Gastrocnemius medialis (tissue), 4 donors: ENCODE measurements at regions not wholly inside any gene's neighbourhood (a gene's known extent, or its start where the extent isn't known, plus 50 kb on each side); places are given as distances from the start of the nearest gene placed in this dataset.

Experiments
- ATAC-seq, 2 donors: fragments of 150-250 bp; one replicate each; pipeline ENCODE4 v1.9.1; 2016
- DNase-seq, 2 donors: peaks; one replicate each; pipeline ENCODE4 v3.0.0-alpha.2; 2019
- H3K27ac ChIP-seq, 4 donors: fragments of 200-600 bp; sonication (generic); 1 replicate in 1 of 4; 2 replicates in 3 of 4; pipeline ENCODE4 v1.5.1; 2016 to 2018; ENCODE audit warnings: mild to moderate bottlenecking in 2 of 4, moderate library complexity in 1 of 4
- H3K27me3 ChIP-seq, 3 donors: fragments of 200-600 bp; sonication (generic) in 2 of 3; 1 replicate in 1 of 3; 2 replicates in 2 of 3; pipeline versions ENCODE4 v1.5.1 to v1.6.0; 2016 to 2019; ENCODE audit warnings: mild to moderate bottlenecking in 1 of 3, moderate library complexity in 1 of 3
- H3K36me3 ChIP-seq, 2 donors: fragments of 200-600 bp; sonication (generic) in 1 of 2; one replicate each; pipeline ENCODE4 v1.5.1; 2017 to 2018
- H3K4me1 ChIP-seq, 2 donors: fragments of 200-600 bp; sonication (generic) in 1 of 2; one replicate each; pipeline ENCODE4 v1.5.1; 2016 to 2017; ENCODE audit warnings: mild to moderate bottlenecking in 2 of 2
- H3K4me3 ChIP-seq, 4 donors: fragments of 200-600 bp; sonication (generic) in 3 of 4; 1 replicate in 1 of 4; 2 replicates in 3 of 4; pipeline ENCODE4 v1.5.1; 2016 to 2019; ENCODE audit warnings: mild to moderate bottlenecking in 2 of 4
- H3K9me3 ChIP-seq, 3 donors: fragments of 200-600 bp; sonication (generic) in 2 of 3; 1 replicate in 1 of 3; 2 replicates in 2 of 3; pipeline ENCODE4 v1.5.1; 2016 to 2019
- CTCF ChIP-seq, 5 experiments: fragments of 450-650 bp in 3 of 5; fragments of 200-600 bp in 2 of 5; sonication (generic) in 2 of 5; IDR thresholded peaks in 4 of 5; conservative IDR thresholded peaks in 1 of 5; 1 replicate in 4 of 5; 2 replicates in 1 of 5; pipeline ENCODE4 v1.5.1; 2016 to 2019; ENCODE audit warnings: antibody characterized with exemption in 5 of 5, mild to moderate bottlenecking in 3 of 5, moderate library complexity in 3 of 5
- POLR2A ChIP-seq, 2 donors: fragments of 450-650 bp; IDR thresholded peaks; one replicate each; pipeline ENCODE4 v1.6.1; 2017; ENCODE audit warnings: antibody characterized with exemption in 2 of 2, mild to moderate bottlenecking in 2 of 2, moderate library complexity in 2 of 2
- in situ Hi-C, 4 donors: fragments of 200-750 bp; cut with MboI; loops; one replicate each; pipeline versions ENCODE4 v1.15.0 to v1.8.0; 2017; ENCODE audit warnings: low sequenced_read_pairs in 4 of 4
- intact Hi-C: fragments of 100-400 bp; cut with DNase I; formaldehyde crosslinking; loops from one replicate; pipeline ENCODE4 v1.15.1; 2023; ENCODE audit warnings: low total_unique reads

- no peak for TF ChIP-seq POLR2A (IDR thresholded peaks at IDR 0.05)
- TF ChIP-seq CTCF (IDR thresholded peaks at IDR 0.05 in 4 of 5, conservative IDR thresholded peaks at IDR 0.05 in 1 of 5): no peak
- in situ Hi-C loops (no loop called here), intact Hi-C loops (no loop called here)
- no peaks in the 10 kb centered on the region for H3K27me3 ChIP-seq
- ATAC-seq (no peak), DNase-seq (no peak)
- H3K27ac ChIP-seq: no peak overlapping the region
- no peak overlapping the region for H3K4me3 ChIP-seq
- no peaks in the 10 kb centered on the region for H3K36me3 ChIP-seq
- no peaks in the 10 kb centered on the region for H3K9me3 ChIP-seq
- H3K4me1 ChIP-seq: peaks cover 4 to 7% of the 10 kb centered on the region in 2 donors
Measured at GRCh38 chr16:64869781-64870180, 252.1 kb downstream of the CDH11 start.

- peaks cover 5 to 13% of the 10 kb centered on the region in 2 donors for H3K4me1 ChIP-seq
- intact Hi-C loops (no loop called here), in situ Hi-C loops (no loop called here)
- no peaks in the 10 kb centered on the region for H3K9me3 ChIP-seq
- no peak for ATAC-seq
- H3K27ac ChIP-seq: no peak overlapping the region
- H3K27me3 ChIP-seq: no peaks in the 10 kb centered on the region
- TF ChIP-seq CTCF (IDR thresholded peaks at IDR 0.05 in 4 of 5, conservative IDR thresholded peaks at IDR 0.05 in 1 of 5): no peak
- H3K4me3 ChIP-seq: no peak overlapping the region
- no peak for DNase-seq
- H3K36me3 ChIP-seq: no peaks in the 10 kb centered on the region
Measured at GRCh38 chr16:64866021-64866420, 255.8 kb downstream of the CDH11 start.

GRCh38 chr16:64865069-64865696 lies 256.7 kb downstream of the CDH11 start:
- no peak overlapping the region for H3K4me3 ChIP-seq
- no peaks in the 10 kb centered on the region for H3K27me3 ChIP-seq
- no peak for TF ChIP-seq POLR2A (IDR thresholded peaks at IDR 0.05)
- no peak for TF ChIP-seq CTCF (IDR thresholded peaks at IDR 0.05 in 4 of 5, conservative IDR thresholded peaks at IDR 0.05 in 1 of 5)
- H3K4me1 ChIP-seq: peaks cover 5 to 11% of the 10 kb centered on the region in 2 donors
- in situ Hi-C loops: no loop called here
- no peak for ATAC-seq
- no peak overlapping the region for H3K27ac ChIP-seq
- intact Hi-C loops: no loop called here
- H3K36me3 ChIP-seq: no peaks in the 10 kb centered on the region
- no peak for DNase-seq
- no peaks in the 10 kb centered on the region for H3K9me3 ChIP-seq

- no peaks in the 10 kb centered on the region for H3K9me3 ChIP-seq
Measured at GRCh38 chr16:64864232-64864809, 257.5 kb downstream of the CDH11 start.

More at GRCh38 chr16:64864232-64864809, 257.5 kb downstream of the CDH11 start:
- Histone ChIP-seq H3K4me1 (peaks cover 5 to 11% of the 10 kb centered on the region in 2 donors), H3K27ac (no peak overlapping the region), H3K27me3 (no peaks in the 10 kb centered on the region), H3K36me3 (no peaks in the 10 kb centered on the region), H3K4me3 (no peak overlapping the region)
- intact Hi-C loops (no loop called here), in situ Hi-C loops (no loop called here)
- ATAC-seq: no peak
- DNase-seq: no peak
- no peak for TF ChIP-seq CTCF (IDR thresholded peaks at IDR 0.05 in 4 of 5, conservative IDR thresholded peaks at IDR 0.05 in 1 of 5)
- TF ChIP-seq POLR2A (IDR thresholded peaks at IDR 0.05): no peak
